ENCODE measurements at regions not wholly inside any gene's neighbourhood (a gene's known extent, or its start where the extent isn't known, plus 50 kb on each side); places are given as distances from the start of the nearest gene placed in this dataset.

- TF ChIP-seq EZH2 (IDR thresholded peaks at IDR 0.05) (no peak), POLR2AphosphoS5 (IDR thresholded peaks at IDR 0.05; ENCODE audit: borderline replicate concordance, low read depth, low read length) (no peak)
These were observed 489.0 kb downstream of the QKI start for GRCh38 chr6:163903541-163903940.
